KMS-11 (cell line): ENCODE measurements at regions not wholly inside any gene's neighbourhood (a gene's known extent, or its start where the extent isn't known, plus 50 kb on each side); places are given as distances from the start of the nearest gene placed in this dataset.

ENCODE experiments used
- H2AFZ ChIP-seq: fragments of 200-600 bp; sonication (generic); 2 replicates; pipeline ENCODE4 v1.6.1; 2016; ENCODE audit warnings: antibody characterized with exemption, mixed run types, low read depth
- H3K27ac ChIP-seq: fragments of 200-600 bp; sonication (generic); 2 replicates; pipeline ENCODE4 v1.6.1; 2016; ENCODE audit warnings: mild to moderate bottlenecking, mixed run types
- H3K27me3 ChIP-seq: fragments of 200-600 bp; sonication (generic); 2 replicates; pipeline ENCODE4 v1.6.1; 2017; ENCODE audit warnings: mild to moderate bottlenecking, low read depth, mixed run types, moderate library complexity; ENCODE audit not compliant: insufficient read depth
- H3K36me3 ChIP-seq: fragments of 200-600 bp; sonication (generic); 2 replicates; pipeline ENCODE4 v1.6.1; 2017; ENCODE audit warnings: mild to moderate bottlenecking, mixed run types; ENCODE audit not compliant: insufficient read depth
- H3K4me1 ChIP-seq: fragments of 200-600 bp; sonication (generic); 2 replicates; pipeline ENCODE4 v1.6.1; 2016; ENCODE audit warnings: mild to moderate bottlenecking, low read depth, mixed run types; ENCODE audit not compliant: poor library complexity, severe bottlenecking
- H3K4me2 ChIP-seq: fragments of 200-600 bp; sonication (generic); 2 replicates; pipeline ENCODE4 v1.7.0; 2016; ENCODE audit warnings: mild to moderate bottlenecking, mixed run types
- H3K4me3 ChIP-seq: fragments of 200-600 bp; sonication (generic); IDR thresholded peaks from 2 replicates; pipeline ENCODE4 v1.6.1; 2017; ENCODE audit warnings: low read depth, low read length, mixed read lengths; ENCODE audit not compliant: insufficient read depth
- H3K79me2 ChIP-seq: fragments of 200-600 bp; sonication (generic); 2 replicates; pipeline ENCODE4 v1.6.1; 2016; ENCODE audit warnings: low read depth, mixed run types; ENCODE audit not compliant: insufficient read depth
- H3K9ac ChIP-seq: fragments of 200-600 bp; sonication (generic); 2 replicates; pipeline ENCODE4 v1.6.1; 2016; ENCODE audit warnings: mild to moderate bottlenecking, mixed run types
- H4K20me1 ChIP-seq: fragments of 200-600 bp; sonication (generic); 2 replicates; pipeline ENCODE4 v1.6.1; 2016; ENCODE audit warnings: mild to moderate bottlenecking, mixed run types; ENCODE audit not compliant: insufficient read depth
- TF ChIP-seq, protein P1 (sequence below): fragments of 200-600 bp; sonication (generic); conservative IDR thresholded peaks from 2 replicates; pipeline ENCODE4 v1.6.1; 2017; ENCODE audit warnings: low read depth, mild to moderate bottlenecking, antibody characterized with exemption, low read length, moderate library complexity, mixed read lengths

DNA sequence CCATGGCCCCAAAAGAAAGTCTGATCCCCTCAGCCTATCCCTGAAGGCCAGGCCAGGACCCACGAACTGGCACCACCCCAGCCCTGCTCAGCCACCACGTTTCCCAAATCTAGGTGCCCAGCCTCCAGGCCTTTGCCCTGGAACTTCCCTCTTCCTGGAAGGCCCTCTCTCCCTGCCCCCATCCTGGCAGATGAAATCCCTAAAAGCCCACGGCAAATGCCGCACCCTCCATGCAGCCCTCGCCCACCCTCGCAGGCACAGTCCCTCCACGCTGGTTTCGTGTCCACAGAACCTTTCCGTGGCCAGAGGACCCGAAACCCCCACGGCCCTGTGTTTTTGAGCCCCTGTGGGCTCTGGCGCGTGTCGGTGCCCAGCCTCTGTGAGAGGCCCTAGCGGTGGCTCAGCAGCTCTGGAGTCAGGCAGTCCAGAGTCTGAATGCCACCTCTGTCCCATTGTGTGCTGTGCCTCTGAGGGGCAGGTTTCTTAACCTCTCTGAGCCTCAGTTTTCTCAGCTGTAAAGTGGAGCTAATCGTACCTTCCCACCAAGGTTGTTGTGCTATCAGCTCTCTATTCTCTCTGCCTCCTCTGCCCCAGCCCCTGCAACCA, 138.5 kb upstream of the IQSEC1 start:
- H3K4me3 ChIP-seq = no peak overlapping the region
- no peak overlapping the region for H3K4me2 ChIP-seq
- H3K79me2 ChIP-seq = no peaks in the 10 kb centered on the region
- H3K36me3 ChIP-seq = no peaks in the 10 kb centered on the region
- no peak overlapping the region for H2AFZ ChIP-seq
- H3K9ac ChIP-seq = no peak overlapping the region
- TF ChIP-seq, protein P1, sequence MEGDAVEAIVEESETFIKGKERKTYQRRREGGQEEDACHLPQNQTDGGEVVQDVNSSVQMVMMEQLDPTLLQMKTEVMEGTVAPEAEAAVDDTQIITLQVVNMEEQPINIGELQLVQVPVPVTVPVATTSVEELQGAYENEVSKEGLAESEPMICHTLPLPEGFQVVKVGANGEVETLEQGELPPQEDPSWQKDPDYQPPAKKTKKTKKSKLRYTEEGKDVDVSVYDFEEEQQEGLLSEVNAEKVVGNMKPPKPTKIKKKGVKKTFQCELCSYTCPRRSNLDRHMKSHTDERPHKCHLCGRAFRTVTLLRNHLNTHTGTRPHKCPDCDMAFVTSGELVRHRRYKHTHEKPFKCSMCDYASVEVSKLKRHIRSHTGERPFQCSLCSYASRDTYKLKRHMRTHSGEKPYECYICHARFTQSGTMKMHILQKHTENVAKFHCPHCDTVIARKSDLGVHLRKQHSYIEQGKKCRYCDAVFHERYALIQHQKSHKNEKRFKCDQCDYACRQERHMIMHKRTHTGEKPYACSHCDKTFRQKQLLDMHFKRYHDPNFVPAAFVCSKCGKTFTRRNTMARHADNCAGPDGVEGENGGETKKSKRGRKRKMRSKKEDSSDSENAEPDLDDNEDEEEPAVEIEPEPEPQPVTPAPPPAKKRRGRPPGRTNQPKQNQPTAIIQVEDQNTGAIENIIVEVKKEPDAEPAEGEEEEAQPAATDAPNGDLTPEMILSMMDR = no peak
- no peaks in the 10 kb centered on the region for H3K27me3 ChIP-seq
- H3K27ac ChIP-seq = no peak overlapping the region
- no peaks in the 10 kb centered on the region for H3K4me1 ChIP-seq
- H4K20me1 ChIP-seq = no peaks in the 10 kb centered on the region

DNA sequence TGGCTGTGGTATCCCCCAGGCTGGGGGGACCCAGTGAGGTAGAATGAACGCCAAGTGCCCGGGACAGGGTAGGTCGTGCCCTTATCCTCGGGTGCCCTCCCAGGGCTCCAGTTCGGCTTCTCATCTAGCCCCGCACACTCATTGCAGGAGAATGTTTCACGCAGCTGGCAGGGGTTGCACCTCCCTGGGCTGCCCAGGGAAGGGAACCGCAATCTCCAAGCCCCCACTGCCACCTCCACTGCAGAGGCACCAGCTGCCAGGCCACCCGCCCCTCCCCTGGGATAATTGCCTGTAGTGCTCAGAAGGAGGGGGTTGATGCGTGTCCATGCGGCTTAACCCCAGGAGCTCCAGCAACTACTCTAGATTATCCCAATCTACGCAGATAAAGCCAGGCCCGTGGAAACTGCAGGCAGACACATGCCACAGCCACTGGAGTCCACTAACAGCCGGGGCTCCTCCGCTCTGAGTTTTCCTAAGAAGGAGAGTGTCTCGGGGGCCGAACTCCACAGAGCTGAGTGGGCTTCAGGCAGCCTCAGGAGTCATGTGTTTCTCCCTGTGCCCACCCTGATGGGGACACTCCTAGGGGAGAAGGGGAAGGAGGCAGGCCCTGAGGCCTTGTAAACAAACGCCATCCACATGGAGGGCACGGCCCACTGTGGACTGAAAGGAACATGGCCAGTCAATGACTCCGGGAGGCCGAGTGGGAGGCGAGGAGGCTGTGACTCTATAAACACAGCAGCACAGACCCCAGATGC, 137.2 kb upstream of the IQSEC1 start:
- H3K27ac ChIP-seq = no peak overlapping the region
- no peaks in the 10 kb centered on the region for H3K36me3 ChIP-seq
- no peak overlapping the region for H3K4me2 ChIP-seq
- H2AFZ ChIP-seq = no peak overlapping the region
- no peaks in the 10 kb centered on the region for H3K27me3 ChIP-seq
- TF ChIP-seq, protein P1 = no peak
- no peak overlapping the region for H3K4me3 ChIP-seq
- H4K20me1 ChIP-seq = no peaks in the 10 kb centered on the region
- H3K79me2 ChIP-seq = no peaks in the 10 kb centered on the region
- H3K4me1 ChIP-seq = no peaks in the 10 kb centered on the region
- no peak overlapping the region for H3K9ac ChIP-seq

DNA sequence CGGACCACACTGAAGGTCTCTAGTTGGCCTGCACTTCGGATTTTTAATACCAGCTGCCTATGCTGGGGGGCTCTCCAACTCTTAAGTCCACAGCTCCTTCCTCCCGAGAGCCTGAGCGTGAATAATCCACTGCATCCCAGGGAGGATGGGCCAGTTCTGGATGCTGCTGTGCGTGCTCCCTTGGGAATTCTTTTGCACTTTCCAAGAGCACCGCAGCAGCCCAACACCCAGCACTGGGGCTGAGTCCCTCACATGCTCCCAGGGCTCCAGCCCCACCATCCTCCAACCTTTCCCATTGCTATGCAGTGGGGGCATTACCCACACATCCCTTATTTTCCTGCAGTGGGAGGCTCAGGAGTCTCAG, 136.4 kb upstream of the IQSEC1 start:
- TF ChIP-seq, protein P1 = no peak
- Histone ChIP-seq H3K27ac (no peak overlapping the region), H3K4me1 (no peaks in the 10 kb centered on the region), H3K4me3 (no peak overlapping the region), H3K27me3 (no peaks in the 10 kb centered on the region), H3K36me3 (no peaks in the 10 kb centered on the region), H3K4me2 (no peak overlapping the region), H3K9ac (no peak overlapping the region), H2AFZ (no peak overlapping the region), H4K20me1 (no peaks in the 10 kb centered on the region), H3K79me2 (no peaks in the 10 kb centered on the region)

DNA sequence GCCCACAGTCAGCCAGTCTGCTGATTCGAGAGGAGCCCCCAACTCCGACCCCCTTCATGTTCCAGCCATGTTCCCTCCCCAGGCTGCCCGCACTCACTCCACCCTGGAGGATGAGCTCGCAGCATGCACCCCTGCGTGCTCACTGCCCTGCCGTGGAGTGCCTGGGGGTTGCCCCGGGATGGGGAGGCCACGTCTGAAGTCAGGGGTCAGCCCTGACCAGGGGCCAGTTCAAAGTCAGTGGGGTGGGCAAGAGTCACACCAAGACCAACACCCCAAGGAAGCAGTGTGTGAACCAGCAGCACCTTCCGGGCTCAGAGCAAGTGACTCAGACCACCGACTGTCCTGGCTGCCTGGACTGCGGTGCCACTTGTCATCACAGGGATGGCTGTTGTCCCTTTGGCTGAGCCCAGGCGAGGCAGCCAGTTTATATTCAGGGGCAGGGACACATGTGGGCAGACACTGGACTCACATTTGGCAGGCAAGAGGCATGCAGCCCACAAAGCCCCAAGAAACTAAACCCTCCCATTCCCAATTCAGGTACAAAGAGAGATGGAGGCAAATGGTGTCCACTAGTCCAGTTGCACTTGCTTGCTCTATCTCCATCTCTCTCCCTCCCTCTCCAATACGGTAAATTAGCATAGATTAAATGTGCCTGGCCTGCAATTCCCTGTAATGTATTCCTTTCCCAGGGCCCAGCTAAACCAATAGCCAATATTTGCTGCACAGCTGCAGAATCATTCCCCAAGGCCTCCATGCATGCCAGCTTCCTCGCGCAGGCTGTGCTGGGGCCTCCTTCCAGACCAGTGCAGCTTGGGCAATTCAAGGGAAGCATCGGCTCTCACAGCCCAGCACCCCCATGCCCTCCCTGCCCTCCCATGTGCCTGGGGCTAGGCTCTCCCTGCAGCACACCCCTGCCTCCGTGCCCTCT, 135.7 kb upstream of the IQSEC1 start:
- H4K20me1 ChIP-seq = no peaks in the 10 kb centered on the region
- H3K4me2 ChIP-seq = no peak overlapping the region
- H3K27me3 ChIP-seq = no peaks in the 10 kb centered on the region
- H3K27ac ChIP-seq = no peak overlapping the region
- no peak overlapping the region for H2AFZ ChIP-seq
- no peak overlapping the region for H3K9ac ChIP-seq
- H3K4me3 ChIP-seq = no peak overlapping the region
- no peaks in the 10 kb centered on the region for H3K4me1 ChIP-seq
- H3K79me2 ChIP-seq = no peaks in the 10 kb centered on the region
- no peaks in the 10 kb centered on the region for H3K36me3 ChIP-seq
- TF ChIP-seq, protein P1 = no peak
